ENCODE measurements at regions not wholly inside any gene's neighbourhood (a gene's known extent, or its start where the extent isn't known, plus 50 kb on each side); places are given as distances from the start of the nearest gene placed in this dataset.
A peak's percentile ranks its signal among the peaks of the same experiment; 100 is the strongest.

DNA sequence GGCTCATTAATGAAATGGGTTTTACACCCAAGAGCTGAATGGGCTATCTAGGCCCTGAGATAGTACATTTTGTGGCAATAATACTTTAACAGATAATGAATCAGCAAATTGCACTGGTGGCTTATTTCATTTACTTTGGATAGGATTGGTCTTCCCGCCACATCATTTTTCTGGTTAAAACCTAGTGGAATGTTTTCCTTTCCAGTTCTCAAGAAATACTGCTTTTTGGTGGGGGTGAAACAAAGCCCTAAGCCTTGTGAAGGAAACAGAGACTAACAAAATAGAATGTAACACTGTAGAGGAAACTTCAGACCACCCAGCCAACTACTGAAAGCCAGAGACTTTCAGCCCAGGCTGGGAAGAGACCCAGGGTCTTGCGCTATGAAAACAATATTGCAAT lies 172.2 kb downstream of the HHIPL2 start:
- Histone ChIP-seq H3K36me3 (replicated peaks in 1 of 2; ENCODE audit: control insufficient read depth in 1 of 2, insufficient read depth in 2 of 2, low read length in 1 of 2) (no peaks in the 10 kb centered on the region), H2AFZ (ENCODE audit: low read depth) (no peak overlapping the region), H3K9ac (no peak overlapping the region), H3F3A (replicated peaks; ENCODE audit: insufficient read depth) (no peaks in the 10 kb centered on the region), H3K9me3 (no peaks in the 10 kb centered on the region), H3K27me3 (ENCODE audit: insufficient read depth) (no peaks in the 10 kb centered on the region), H3K4me2 (no peak overlapping the region), H4K20me1 (ENCODE audit: insufficient read depth) (no peaks in the 10 kb centered on the region), H3K9me2 (no peaks in the 10 kb centered on the region), H3K27ac (ENCODE audit: low read depth in 2 of 2, low read length in 1 of 2) (no peak overlapping the region), H3K79me2 (ENCODE audit: insufficient read depth) (no peaks in the 10 kb centered on the region), H3K4me1 (ENCODE audit: control insufficient read depth in 1 of 2, insufficient read depth in 2 of 2, low read depth in 1 of 2, low read length in 1 of 2) (peaks cover 0 to 9% of the 10 kb centered on the region in 2 experiments; a peak in 3 of 4 replicates), H3K4me3 (ENCODE audit: low read depth in 2 of 2, low read length in 1 of 2) (no peak overlapping the region)
- WGBS (ENCODE audit: low lambda C conversion rate), result 67% methylated on average over 2 of the region's 2 CpGs
- POLR2A ChIA-PET, result no interaction called here
- no peak for DNase-seq
- CTCF ChIA-PET, result no interaction called here
- TF ChIP-seq, protein P1, sequence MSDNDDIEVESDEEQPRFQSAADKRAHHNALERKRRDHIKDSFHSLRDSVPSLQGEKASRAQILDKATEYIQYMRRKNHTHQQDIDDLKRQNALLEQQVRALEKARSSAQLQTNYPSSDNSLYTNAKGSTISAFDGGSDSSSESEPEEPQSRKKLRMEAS (IDR thresholded peaks at IDR 0.05; ENCODE audit: low read depth), result no peak
- no peak for TF ChIP-seq ELF1 (IDR thresholded peaks at IDR 0.05)
- TF ChIP-seq TCF12 (IDR thresholded peaks at IDR 0.05), result no peak
- TF ChIP-seq REST (IDR thresholded peaks at IDR 0.05; ENCODE audit: low read depth, low read length), result no peak
- no peak for TF ChIP-seq JUND (IDR thresholded peaks at IDR 0.05)

DNA sequence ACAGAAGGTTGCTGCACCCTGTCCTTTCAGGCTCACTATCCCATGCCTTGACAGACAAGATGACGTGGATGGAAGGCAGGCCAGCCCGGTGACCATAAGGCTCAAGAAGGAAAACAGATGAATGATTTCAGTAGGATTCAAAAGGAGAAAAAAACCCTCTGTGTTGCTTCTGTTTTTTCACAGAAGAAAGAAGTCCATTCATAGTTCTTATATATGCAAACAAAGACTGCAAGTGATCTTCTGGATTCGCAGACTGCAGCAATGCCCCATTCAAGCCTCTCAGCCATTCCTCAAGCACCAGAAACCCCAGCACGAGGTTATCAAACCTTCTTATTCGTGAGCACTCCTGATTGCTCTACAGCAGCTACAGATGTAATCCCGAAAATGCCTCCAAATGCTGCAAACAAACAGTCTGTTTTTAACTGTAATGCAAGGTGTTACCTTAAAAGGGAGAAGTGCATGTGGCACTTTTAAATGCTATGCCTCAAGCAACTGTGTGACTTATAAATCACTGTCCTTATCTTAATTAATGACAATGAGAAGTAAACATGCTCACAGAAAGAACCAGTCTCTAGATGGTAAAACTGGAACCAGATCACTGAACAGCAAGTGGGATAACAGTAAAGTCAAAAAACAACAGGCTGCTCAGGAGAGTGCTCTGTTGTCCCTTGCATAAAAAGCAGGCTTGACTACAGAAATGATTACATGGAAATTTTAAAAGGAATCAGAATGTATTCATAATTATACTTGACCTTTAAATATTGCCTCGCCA lies 173.9 kb downstream of the HHIPL2 start:
- Histone ChIP-seq H4K20me1 (ENCODE audit: insufficient read depth) (no peaks in the 10 kb centered on the region), H3K27ac (ENCODE audit: low read depth in 2 of 2, low read length in 1 of 2) (no peak overlapping the region; a peak in 1 of 4 replicates), H3K27me3 (ENCODE audit: insufficient read depth) (no peaks in the 10 kb centered on the region), H3K9me3 (no peaks in the 10 kb centered on the region), H2AFZ (ENCODE audit: low read depth) (no peak overlapping the region), H3K9ac (no peak overlapping the region), H3K9me2 (no peaks in the 10 kb centered on the region), H3K4me1 (ENCODE audit: control insufficient read depth in 1 of 2, insufficient read depth in 2 of 2, low read depth in 1 of 2, low read length in 1 of 2) (peaks cover 0 to 9% of the 10 kb centered on the region in 2 experiments; a peak in 3 of 4 replicates), H3F3A (replicated peaks; ENCODE audit: insufficient read depth) (no peaks in the 10 kb centered on the region), H3K36me3 (replicated peaks in 1 of 2; ENCODE audit: control insufficient read depth in 1 of 2, insufficient read depth in 2 of 2, low read length in 1 of 2) (no peaks in the 10 kb centered on the region), H3K4me3 (ENCODE audit: low read depth in 2 of 2, low read length in 1 of 2) (no peak overlapping the region), H3K79me2 (ENCODE audit: insufficient read depth) (no peaks in the 10 kb centered on the region), H3K4me2 (no peak overlapping the region)
- CTCF ChIA-PET, result no interaction called here
- peak; percentile 16 for DNase-seq
- POLR2A ChIA-PET, result no interaction called here
- peak; percentile 56; the same call in 1 of the 2 replicates for TF ChIP-seq FOXJ3 (CRISPR knock-in tag; IDR thresholded peaks at IDR 0.05)
- peak; percentile 75 for TF ChIP-seq GATA2 (CRISPR knock-in tag; IDR thresholded peaks at IDR 0.05)
- no peak for TF ChIP-seq MEF2A (IDR thresholded peaks at IDR 0.05; ENCODE audit: borderline replicate concordance, low read depth)
- TF ChIP-seq EP300 (IDR thresholded peaks at IDR 0.05; ENCODE audit: borderline replicate concordance in 1 of 2, low read depth in 1 of 2, low read length in 1 of 2), result peak in 1 of 2 experiments; percentile 51; a peak in 1 of 4 replicates
- no peak for TF ChIP-seq IRF3 (IDR thresholded peaks at IDR 0.05; ENCODE audit: low read depth, low read length)
- TF ChIP-seq, protein P2, sequence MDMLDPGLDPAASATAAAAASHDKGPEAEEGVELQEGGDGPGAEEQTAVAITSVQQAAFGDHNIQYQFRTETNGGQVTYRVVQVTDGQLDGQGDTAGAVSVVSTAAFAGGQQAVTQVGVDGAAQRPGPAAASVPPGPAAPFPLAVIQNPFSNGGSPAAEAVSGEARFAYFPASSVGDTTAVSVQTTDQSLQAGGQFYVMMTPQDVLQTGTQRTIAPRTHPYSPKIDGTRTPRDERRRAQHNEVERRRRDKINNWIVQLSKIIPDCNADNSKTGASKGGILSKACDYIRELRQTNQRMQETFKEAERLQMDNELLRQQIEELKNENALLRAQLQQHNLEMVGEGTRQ (IDR thresholded peaks at IDR 0.05; ENCODE audit: borderline replicate concordance, low read depth, low read length), result no peak
- TF ChIP-seq, protein P1 (IDR thresholded peaks at IDR 0.05; ENCODE audit: low read depth), result no peak
- 19% methylated on average over 7 of the region's 7 CpGs for WGBS (ENCODE audit: low lambda C conversion rate)
